ENCODE measurements at regions not wholly inside any gene's neighbourhood (a gene's known extent, or its start where the extent isn't known, plus 50 kb on each side); places are given as distances from the start of the nearest gene placed in this dataset.

DNA sequence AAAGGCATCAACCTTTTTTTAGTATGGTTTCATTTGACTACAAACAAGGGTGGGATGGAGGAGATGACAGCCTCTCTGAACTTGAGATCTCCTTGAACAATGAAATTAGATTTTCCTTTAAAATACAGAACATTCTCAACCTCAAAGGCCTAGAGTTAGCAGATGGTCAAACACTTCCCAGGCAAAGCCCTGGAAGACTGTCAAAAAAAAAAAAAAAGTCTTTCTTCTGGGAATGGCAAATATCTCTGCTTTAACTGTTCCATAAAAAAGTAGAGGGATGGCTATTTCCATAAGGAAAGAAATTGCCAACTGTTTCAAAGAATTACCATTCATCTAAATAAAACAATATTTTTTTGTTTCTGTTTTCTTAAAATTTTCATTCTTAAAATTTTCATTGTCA, 870.8 kb downstream of the GALC start:
- intact Hi-C loops (cut with DNase I, micrococcal nuclease) = no loop called here
- no peak for ATAC-seq
- no peak for DNase-seq

DNA sequence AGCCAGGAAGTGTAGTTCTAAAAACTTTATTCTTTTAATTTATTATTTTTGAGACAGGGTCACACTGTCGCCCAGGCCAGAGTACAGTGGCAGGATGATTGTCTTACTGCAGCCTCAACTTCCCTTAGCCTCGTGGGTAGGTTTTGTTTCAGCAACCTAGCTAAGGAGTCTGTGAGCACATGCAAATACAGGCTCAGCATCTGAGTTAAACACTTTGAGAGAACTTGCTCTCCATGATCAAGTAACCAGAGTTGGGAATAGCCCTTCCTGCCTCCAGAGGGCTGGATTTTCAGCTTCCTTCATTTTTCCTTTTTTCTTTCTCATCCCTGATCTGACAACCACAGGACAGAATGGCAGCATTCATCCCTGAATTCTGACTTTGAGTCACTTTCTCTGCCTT, 871.3 kb downstream of the GALC start:
- intact Hi-C loops (cut with DNase I, micrococcal nuclease) = no loop called here
- DNase-seq (no peak), ATAC-seq (no peak)

DNA sequence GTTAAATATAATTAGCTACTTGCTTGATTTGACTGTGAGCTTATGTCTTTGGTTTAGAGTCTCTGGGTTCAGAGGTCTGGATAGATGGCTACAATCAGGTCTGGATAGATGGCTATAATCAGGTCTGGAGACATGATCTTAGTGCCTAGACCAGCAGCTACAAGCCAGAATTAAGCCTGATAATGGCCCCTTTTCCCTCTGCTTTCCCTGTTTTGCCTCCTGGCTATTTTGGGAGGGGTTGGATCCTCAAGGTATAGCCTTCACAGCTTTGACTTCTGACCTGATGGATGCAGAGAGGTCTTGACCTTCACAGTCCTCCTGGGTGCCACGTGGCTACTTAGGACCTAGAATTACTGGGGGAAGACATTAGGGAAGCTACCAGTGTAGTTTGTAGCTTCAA, 877.7 kb downstream of the GALC start:
- intact Hi-C loops (cut with DNase I, micrococcal nuclease) = no loop called here
- ATAC-seq (no peak), DNase-seq (no peak)

DNA sequence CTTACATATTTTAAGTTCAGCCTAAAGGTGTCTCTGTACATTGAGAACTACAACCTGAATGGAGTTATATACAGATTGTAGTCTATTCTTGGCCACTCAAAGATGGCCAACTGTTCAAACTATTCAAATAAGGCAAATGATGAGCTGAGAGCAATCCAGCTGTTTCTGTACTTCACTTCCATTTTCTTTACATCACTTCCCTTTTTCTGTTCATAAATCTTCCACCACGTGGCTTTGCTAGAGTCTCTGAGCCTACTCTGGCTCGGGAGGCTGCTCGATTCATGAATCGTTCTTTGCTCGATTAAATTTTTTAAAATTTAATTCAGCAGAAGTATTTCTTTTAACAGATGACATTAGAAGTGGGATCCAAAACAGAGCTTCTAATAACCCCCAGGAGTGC, 879.7 kb downstream of the GALC start:
- intact Hi-C loops (cut with DNase I, micrococcal nuclease) = no loop called here
- DNase-seq (no peak), ATAC-seq (no peak)

DNA sequence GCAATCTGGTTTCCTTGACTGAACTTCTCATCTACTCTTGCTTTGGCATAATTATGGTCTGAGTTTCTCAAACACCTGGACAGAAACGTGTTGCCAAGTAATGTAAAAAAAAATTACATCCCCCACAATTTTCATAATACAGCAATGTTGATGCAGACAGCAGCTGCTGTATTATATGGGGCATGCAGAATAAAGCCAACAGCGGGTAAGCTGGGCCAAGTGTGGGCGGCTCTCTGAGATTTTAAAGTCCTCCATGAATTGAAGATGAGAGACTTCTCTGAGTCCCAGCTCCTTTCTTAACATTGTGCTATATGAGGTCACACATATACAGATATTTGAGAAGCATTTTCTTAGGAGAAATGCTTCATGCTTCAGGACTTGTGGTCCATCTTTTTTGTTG, 881.2 kb downstream of the GALC start:
- intact Hi-C loops (cut with DNase I, micrococcal nuclease) = no loop called here
- ATAC-seq = no peak
- no peak for DNase-seq

DNA sequence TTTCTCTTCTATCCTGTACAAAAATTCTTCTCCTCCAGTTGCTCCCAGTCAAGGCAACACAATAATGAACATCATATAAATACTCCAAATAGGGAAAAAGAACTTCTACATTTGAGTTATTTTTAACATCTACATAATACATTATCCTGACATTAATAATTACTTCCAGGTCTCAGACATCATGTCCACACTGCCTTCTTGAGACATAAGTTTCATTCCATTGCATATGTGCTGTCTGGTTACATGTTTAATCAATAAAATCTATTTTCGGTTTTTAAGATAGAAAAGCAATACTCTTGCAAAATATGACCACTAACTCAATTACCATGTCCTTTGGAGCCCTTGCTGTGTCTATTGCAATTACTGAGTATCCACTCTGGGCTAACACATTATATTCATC, 881.9 kb downstream of the GALC start:
- no peak for DNase-seq
- no peak for ATAC-seq
- intact Hi-C loops (cut with DNase I, micrococcal nuclease) = no loop called here

DNA sequence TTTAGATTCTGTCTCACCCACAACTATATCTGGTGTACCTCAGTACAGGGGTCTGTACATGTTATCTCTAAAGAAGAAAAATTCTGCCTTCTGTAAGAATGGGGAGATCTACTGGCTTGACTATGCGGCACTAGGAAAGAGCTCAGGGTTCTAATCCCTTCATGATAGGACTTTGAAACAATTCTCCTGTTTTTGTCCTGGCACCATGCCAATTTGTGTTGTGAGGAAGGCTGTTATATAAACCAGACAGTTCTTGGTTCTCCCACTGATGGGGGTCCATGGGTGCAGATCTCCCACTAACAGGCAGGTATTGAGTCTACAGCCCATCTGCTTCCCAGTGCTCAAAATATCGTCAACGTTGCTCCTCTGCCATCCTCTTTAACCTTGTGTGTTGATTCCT, 883.7 kb downstream of the GALC start:
- DNase-seq (no peak), ATAC-seq (no peak)
- intact Hi-C loops (cut with DNase I, micrococcal nuclease) = no loop called here

DNA sequence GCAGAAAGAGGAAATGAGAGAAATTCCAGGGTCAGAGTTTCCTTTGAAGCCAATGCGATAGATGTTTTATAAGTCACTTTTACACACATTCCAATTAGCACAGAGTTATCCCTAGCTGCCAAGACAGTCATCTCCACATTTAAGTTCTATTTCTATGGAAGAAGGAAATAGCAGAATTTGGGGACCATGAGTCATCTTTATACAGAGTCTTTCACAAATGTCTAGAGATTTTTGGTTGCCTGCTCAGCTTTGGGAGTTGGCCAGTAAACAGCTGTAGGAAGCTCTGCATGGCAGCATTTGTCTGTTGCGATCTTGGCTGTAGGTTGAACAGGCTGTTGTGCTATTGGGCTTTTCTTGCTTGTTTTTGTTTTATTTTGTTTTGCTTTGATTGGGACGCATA, 884.3 kb downstream of the GALC start:
- intact Hi-C loops (cut with DNase I, micrococcal nuclease) = no loop called here
- no peak for ATAC-seq
- DNase-seq = no peak

DNA sequence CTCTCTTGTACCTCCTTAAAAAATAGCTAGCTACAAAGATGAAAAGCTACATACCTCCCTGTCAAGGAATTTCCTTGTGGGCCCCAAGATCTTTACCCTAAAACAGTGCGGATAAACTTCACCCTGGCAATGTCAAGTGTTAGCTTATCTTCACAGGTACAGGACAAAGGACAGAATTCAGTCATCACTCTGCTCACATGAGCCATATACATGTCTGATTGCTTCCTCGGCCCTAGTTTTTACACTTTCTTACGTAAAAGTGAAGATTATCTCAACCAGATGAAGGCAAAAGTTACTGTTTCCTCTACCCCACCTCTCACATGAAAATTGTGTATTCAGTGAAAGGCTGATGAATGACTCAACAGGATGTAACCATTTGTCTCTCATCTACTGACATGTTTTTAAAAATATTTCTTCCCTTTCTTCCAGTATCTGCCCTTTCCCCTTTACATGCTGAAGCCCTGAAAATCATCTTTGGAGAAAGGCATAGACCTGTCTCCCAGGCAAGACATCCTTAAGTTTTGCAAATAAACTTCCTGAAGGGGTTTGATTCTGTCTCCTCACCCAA, 890.1 kb downstream of the GALC start:
- ATAC-seq (no peak), DNase-seq (no peak)
- intact Hi-C loops (cut with DNase I, micrococcal nuclease) = no loop called here

DNA sequence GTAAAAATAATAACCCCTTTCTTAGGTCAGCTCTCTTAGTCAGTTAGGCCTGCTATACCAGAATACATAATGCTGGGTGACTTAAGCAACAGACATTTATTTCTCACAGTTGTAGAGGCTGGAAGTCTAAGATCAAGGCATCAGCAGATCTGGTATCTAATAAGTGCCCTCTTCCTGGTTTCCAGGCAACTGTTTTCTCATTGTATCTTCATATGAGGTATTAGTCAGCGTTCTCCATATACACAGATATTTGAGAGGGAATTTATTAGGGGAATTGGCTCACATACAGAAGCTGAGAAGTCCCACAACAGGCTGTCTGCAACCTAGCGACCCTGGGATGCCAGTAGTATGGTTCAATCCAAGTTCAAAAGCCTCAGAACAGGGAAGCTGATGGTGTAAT, 896.0 kb downstream of the GALC start:
- intact Hi-C loops (cut with DNase I, micrococcal nuclease) = no loop called here
- DNase-seq (no peak), ATAC-seq (no peak)

DNA sequence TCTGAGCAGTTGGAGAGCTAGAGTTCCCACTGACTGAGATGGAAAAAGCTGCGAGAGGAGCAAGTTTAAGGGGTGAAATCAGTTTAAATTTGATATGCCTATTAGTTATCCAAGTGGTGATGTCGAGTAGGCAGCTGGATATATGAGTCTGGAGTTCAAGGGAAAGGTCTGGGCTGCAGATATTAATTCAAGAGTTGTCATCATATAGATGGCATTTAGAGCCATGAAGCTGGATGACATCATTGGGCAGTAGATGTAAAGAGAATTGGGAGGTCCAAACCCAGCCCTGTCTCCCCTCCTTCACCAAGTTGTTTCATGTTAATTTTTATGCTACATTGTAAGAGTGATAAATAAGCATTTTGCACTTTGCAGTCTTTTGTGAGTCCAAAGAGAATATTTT, 898.1 kb downstream of the GALC start:
- ATAC-seq (no peak), DNase-seq (no peak)
- intact Hi-C loops (cut with DNase I, micrococcal nuclease) = no loop called here

DNA sequence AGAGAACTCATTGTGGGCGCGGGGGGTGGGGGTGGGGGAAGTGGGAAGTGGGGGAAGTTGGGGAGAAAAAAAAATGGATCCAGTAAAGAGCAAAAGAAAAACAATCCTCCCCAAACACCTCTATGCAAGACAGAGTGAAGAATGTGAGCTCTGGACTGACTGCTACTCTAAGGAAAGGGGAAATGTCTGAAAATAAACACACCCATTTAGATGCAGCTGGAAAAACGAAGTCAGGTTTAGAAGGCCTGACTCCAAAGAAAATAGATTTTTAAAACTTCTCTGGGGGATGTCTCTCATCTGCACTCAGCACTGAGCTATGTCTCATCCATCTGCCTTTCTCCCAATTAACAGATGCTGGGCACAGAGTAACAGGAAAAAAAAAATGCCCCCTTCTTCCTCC, 904.4 kb downstream of the GALC start:
- intact Hi-C loops (cut with DNase I, micrococcal nuclease) = no loop called here
- no peak for ATAC-seq
- DNase-seq = no peak

DNA sequence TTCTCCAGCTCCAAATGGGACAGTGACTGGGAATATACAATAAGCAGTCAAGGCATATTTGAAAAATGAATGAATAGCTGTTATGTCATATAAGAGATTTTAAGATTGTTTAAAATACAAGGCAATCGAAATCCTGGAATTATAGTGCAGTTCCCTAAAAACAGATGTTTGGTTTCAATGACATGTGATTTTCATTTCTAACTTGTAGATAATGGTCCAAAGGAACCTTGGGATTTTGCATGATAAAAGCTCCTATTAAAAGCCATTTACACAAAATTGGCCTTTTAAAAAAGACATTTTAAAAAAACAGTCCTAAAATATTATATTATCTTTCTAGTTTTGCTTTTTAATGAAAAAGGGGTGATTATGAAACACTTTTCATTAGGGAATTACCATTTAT, 905.1 kb downstream of the GALC start:
- intact Hi-C loops (cut with DNase I, micrococcal nuclease) = no loop called here
- DNase-seq = no peak
- no peak for ATAC-seq

DNA sequence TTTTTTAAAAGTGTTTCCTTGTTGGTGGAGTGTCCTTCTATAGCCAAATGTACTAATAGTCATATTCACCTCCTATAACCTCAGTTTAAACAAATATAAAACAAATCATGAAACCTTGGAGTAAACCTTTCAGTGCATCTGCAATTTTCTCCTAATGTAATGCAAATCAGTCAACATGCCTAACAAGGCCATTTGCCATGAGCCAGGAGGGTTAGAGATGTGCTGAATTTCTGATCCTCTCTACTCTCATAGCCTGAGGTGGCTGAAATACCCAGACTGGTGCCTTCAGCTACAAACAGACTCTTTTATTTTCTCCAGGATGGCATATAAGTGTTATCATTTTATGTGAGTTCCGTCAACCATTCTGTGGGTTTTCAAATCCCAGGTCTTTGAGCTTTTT, 908.1 kb downstream of the GALC start:
- DNase-seq (no peak), ATAC-seq (no peak)
- intact Hi-C loops (cut with DNase I, micrococcal nuclease) = no loop called here

DNA sequence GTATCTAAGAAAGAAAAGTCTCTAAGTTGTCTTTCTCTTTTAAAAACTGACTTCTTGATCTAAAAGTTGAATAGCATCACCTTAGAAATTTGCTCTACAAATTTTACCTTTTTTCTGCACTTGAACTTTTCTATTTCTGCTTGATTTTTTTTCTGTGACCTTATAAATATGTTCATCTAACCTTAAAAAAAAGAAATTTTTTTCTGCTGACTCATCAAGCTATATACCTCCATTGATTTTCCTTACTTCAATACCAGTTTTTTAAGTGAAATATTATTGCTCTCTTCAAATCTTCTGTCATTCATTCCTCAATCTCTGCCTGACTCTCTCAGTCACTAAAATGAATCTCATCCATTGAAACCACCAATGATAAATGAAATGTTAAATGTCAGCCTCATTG, 910.1 kb downstream of the GALC start:
- intact Hi-C loops (cut with DNase I, micrococcal nuclease) = no loop called here
- ATAC-seq (no peak), DNase-seq (no peak)

DNA sequence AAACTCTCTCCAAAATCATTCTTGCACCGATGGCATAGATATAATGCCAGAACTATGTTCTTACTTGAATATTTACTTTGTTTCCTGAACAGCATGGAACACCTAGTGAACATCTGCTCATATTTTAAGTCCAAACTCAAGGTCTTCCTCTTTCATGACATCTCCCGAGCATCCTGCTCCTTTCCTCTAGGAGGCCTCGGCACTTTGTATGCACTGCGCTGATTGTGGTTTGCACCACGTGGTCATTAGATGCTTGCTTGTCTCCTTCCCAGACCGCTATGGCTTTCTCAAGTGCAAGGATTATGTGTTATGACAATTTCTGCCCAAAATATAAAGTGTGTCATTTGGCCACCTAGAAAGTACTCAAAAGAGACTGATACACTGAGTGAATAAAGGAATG, 912.0 kb downstream of the GALC start:
- no peak for DNase-seq
- intact Hi-C loops (cut with DNase I, micrococcal nuclease) = no loop called here
- ATAC-seq = no peak

DNA sequence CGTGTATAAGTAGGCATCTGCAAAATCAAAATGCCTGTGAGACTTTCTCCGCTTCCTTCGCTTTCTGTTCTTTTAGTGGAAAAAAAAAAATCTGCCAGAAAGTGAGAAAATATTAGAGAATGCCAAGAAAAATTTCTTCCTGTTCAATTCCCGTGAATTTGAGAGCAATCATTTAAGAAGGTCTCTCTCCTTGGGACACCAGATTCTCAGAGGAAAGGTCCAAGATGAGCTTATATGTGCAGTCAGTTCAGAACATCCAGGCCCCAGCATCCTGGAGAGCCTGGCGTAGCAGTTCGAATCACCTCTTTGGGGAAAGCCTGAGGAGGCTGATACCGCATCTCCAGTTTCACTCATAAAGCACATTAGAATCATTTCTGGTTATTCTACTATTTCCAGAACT, 912.8 kb downstream of the GALC start:
- no peak for DNase-seq
- ATAC-seq = no peak
- intact Hi-C loops (cut with DNase I, micrococcal nuclease) = no loop called here

DNA sequence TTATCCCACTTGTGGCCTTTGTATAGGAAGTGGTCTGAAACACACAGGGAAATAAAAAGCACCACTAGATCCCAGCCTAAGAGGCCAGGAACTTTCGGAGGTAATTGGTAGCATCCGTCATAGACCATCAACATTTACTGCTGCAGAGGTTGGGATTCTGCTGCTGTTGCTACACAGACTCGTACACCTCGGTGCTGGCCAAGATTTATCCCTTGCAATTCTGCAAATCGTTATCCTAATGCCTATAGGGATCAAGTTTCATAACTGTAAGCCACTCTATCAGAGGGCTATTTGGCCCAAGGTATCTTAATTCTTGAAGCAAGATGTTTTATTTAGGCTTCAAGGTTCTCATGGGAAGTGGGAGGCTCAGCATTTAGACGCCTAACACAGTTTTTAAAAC, 913.6 kb downstream of the GALC start:
- intact Hi-C loops (cut with DNase I, micrococcal nuclease) = no loop called here
- no peak for ATAC-seq

DNA sequence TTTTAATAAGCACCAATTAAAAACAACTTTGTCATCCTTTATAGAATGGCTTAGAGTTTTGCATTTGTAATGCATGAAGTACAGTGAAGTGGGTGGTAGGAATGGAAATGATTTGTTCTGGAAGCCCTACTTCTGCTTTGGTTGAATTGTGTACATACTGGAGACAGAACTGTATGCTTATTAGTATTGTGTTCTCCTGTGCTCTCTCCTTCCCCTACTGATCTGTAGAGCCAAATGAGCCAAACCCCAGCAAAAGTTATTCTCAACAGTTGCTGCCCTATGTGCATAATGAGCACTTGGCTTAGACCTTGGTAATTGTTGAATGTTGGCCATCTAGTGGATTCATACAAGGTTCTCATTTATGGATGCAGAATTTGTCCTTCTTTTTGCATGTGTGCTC, 916.1 kb downstream of the GALC start:
- no peak for ATAC-seq
- intact Hi-C loops (cut with DNase I, micrococcal nuclease) = no loop called here
- DNase-seq = no peak

More for the DNA sequence above, 913.6 kb downstream of the GALC start:
- DNase-seq = no peak

DNA sequence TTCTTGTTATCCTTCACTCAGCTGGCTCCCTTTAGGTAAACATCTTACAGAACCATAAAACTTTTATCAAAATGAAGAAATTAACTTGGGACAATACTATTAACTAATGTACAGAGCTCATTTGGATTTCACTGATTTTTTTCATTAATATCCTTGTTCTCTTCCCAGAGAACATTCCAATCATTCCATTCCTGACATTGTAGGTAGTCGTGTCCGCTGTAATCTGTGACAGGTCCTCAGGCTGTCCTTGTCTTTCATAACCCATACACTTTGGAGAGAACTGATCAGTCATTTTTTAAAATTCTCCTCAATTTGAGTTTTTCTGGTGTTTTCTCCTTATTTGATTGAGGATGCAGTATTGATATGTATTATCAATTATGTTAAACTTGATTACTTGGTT, 916.8 kb downstream of the GALC start:
- DNase-seq = no peak
- intact Hi-C loops (cut with DNase I, micrococcal nuclease) = no loop called here
- ATAC-seq = no peak

DNA sequence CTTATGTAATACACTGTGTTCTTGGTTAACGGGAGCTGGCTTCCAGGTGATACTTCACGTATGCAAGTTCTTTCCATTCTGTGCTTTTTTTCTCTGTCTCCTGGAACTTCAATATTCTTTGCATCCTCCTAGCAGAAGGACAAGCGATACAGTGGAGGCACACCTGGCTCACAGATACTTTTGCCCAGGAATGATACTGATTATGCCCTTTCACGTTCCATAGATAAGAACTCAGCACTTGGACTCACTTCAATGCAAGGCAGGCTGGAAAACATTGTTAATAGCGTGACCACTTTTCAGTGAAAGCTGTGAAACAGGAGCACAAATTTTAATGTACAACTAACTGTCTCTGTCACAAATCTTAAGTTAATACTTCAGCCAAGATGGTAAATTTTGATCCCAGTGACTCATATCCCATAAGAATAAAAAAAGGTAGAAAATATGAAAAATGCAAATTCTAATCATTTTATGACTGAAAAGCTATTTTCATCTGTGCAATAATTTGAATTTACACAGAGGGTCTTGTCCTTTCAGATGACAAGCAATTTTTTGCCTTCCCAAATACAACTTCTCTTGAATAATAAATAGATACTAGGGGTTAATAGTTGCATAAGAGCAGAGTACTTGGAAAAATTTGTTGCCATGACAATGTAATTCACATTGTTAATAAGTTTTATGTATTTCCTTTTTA, 919.0 kb downstream of the GALC start:
- no peak for ATAC-seq

More for the DNA sequence above, 919.0 kb downstream of the GALC start:
- intact Hi-C loops (cut with DNase I, micrococcal nuclease) = no loop called here
- no peak for DNase-seq

Data from left colon (tissue), 2 donors.